ENCODE measurements at regions not wholly inside any gene's neighbourhood (a gene's known extent, or its start where the extent isn't known, plus 50 kb on each side); places are given as distances from the start of the nearest gene placed in this dataset.

DNA sequence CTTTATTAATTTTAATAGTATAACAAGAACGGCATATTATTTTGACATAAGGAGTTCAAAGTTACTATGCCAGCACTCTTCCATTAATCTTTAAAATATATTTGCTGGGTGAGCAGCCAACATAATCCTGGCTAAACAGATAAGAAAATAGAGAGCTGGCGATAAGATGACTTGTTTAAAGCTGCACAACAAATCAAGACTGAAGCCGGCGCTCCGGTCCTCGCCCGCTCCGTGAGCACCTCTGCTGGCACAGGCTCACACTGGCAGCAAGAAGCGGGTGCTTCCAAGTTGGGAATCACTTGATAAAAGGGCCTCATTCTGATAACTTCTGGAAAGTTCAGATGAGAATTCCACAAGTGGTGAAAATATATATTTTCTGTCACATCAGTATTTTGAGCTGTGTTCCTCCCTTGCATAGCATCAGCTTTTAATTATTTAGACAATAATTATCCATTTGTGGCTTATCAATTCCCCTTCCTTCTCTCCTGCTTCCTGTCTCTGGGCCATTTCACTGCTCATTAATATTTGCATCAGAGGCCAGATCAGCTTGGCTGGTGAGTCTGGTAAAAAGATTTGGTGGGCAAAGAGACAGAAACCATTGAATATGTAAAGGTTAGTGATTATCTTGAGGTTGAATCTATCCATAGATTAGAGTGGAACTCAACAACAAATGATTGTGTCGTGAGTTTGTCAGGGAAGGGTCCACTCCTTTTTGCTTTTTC lies 205.3 kb downstream of the MZT1 start:
- H3K9me3 ChIP-seq (ENCODE audit: insufficient read depth, low read length), result no peaks in the 10 kb centered on the region
- H3K36me3 ChIP-seq (ENCODE audit: low read length), result no peaks in the 10 kb centered on the region
- H4K20me1 ChIP-seq (ENCODE audit: low read depth, low read length), result no peaks in the 10 kb centered on the region
- H3K27me3 ChIP-seq (ENCODE audit: low read length), result no peaks in the 10 kb centered on the region
- H3K4me3 ChIP-seq (ENCODE audit: insufficient read depth, low read length, poor library complexity, severe bottlenecking), result no peak overlapping the region
- no peak for TF ChIP-seq EZH2phosphoT487 (conservative IDR thresholded peaks at IDR 0.05; ENCODE audit: low read length)
- TF ChIP-seq, protein P1, sequence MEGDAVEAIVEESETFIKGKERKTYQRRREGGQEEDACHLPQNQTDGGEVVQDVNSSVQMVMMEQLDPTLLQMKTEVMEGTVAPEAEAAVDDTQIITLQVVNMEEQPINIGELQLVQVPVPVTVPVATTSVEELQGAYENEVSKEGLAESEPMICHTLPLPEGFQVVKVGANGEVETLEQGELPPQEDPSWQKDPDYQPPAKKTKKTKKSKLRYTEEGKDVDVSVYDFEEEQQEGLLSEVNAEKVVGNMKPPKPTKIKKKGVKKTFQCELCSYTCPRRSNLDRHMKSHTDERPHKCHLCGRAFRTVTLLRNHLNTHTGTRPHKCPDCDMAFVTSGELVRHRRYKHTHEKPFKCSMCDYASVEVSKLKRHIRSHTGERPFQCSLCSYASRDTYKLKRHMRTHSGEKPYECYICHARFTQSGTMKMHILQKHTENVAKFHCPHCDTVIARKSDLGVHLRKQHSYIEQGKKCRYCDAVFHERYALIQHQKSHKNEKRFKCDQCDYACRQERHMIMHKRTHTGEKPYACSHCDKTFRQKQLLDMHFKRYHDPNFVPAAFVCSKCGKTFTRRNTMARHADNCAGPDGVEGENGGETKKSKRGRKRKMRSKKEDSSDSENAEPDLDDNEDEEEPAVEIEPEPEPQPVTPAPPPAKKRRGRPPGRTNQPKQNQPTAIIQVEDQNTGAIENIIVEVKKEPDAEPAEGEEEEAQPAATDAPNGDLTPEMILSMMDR (IDR thresholded peaks at IDR 0.05; ENCODE audit: insufficient read depth, low read length, poor library complexity, severe bottlenecking), result no peak
- no peak overlapping the region for H3K9ac ChIP-seq (ENCODE audit: low read length)
- no peaks in the 10 kb centered on the region for H3K79me2 ChIP-seq (ENCODE audit: insufficient read depth, low read length)
- no peak overlapping the region for H3K4me2 ChIP-seq (ENCODE audit: low read depth, low read length, poor library complexity, severe bottlenecking)
- H2AFZ ChIP-seq (ENCODE audit: low read depth, low read length, severe bottlenecking), result no peak overlapping the region
- no peaks in the 10 kb centered on the region for H3F3A ChIP-seq (ENCODE audit: insufficient read depth)
- H3K9me2 ChIP-seq (replicated peaks; ENCODE audit: insufficient read depth, low read length), result no peaks in the 10 kb centered on the region
- H3K27ac ChIP-seq (ENCODE audit: low read depth, low read length), result no peak overlapping the region

DNA sequence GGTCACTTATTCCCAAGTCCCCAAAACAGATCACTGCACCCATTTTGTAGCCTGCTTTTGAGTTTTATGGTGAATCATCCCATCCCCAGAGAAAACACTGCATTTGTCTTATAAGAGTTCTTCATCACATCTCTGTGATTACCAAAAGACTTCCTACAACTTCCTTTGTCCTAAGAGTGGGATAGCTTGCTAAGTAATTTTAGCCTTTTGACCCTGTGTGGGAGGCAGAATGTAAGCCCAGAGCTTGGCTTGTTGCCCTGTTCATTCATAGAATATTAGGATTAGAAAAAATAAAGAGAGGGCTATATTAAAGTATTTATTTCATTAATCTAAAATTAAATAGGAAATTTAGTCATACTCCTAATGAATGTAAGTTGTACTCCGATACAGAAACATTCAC lies 213.3 kb downstream of the MZT1 start:
- TF ChIP-seq, protein P1 (IDR thresholded peaks at IDR 0.05; ENCODE audit: insufficient read depth, low read length, poor library complexity, severe bottlenecking), result no peak
- TF ChIP-seq EZH2phosphoT487 (conservative IDR thresholded peaks at IDR 0.05; ENCODE audit: low read length), result no peak
- no peaks in the 10 kb centered on the region for H3F3A ChIP-seq (ENCODE audit: insufficient read depth)
- no peak overlapping the region for H3K4me2 ChIP-seq (ENCODE audit: low read depth, low read length, poor library complexity, severe bottlenecking)
- H3K27me3 ChIP-seq (ENCODE audit: low read length), result no peaks in the 10 kb centered on the region
- H3K27ac ChIP-seq (ENCODE audit: low read depth, low read length), result no peak overlapping the region
- no peaks in the 10 kb centered on the region for H3K9me2 ChIP-seq (replicated peaks; ENCODE audit: insufficient read depth, low read length)
- no peaks in the 10 kb centered on the region for H3K79me2 ChIP-seq (ENCODE audit: insufficient read depth, low read length)
- H4K20me1 ChIP-seq (ENCODE audit: low read depth, low read length), result no peaks in the 10 kb centered on the region
- H3K36me3 ChIP-seq (ENCODE audit: low read length), result no peaks in the 10 kb centered on the region
- H3K9ac ChIP-seq (ENCODE audit: low read length), result no peak overlapping the region
- H3K9me3 ChIP-seq (ENCODE audit: insufficient read depth, low read length), result no peaks in the 10 kb centered on the region
- no peak overlapping the region for H3K4me3 ChIP-seq (ENCODE audit: insufficient read depth, low read length, poor library complexity, severe bottlenecking)
- H2AFZ ChIP-seq (ENCODE audit: low read depth, low read length, severe bottlenecking), result no peak overlapping the region

DNA sequence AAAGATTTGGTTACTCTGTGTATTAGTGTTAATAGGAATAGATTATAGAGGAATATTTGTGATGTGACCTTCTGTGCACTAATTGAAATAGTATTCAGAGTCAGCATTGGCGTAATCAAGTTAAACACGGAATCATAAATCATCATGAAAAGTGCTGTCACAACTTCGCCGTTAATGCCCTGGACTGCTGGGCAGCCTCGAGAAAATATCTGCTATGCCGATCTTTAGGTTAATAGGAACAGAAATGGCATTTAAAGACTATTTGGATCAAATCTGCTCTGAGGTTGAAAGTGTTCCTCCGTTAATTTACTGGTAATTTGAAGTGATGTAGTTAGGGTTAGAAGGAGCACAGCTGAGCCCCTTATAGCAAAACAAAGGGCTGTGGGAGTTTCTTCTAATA lies 219.0 kb downstream of the MZT1 start:
- no peak overlapping the region for H3K9ac ChIP-seq (ENCODE audit: low read length)
- H3K27ac ChIP-seq (ENCODE audit: low read depth, low read length), result no peak overlapping the region
- no peak overlapping the region for H3K4me3 ChIP-seq (ENCODE audit: insufficient read depth, low read length, poor library complexity, severe bottlenecking)
- H3K9me2 ChIP-seq (replicated peaks; ENCODE audit: insufficient read depth, low read length), result no peaks in the 10 kb centered on the region
- H3K79me2 ChIP-seq (ENCODE audit: insufficient read depth, low read length), result no peaks in the 10 kb centered on the region
- H3K9me3 ChIP-seq (ENCODE audit: insufficient read depth, low read length), result no peaks in the 10 kb centered on the region
- no peaks in the 10 kb centered on the region for H3K27me3 ChIP-seq (ENCODE audit: low read length)
- H3K4me2 ChIP-seq (ENCODE audit: low read depth, low read length, poor library complexity, severe bottlenecking), result no peak overlapping the region
- TF ChIP-seq, protein P1 (IDR thresholded peaks at IDR 0.05; ENCODE audit: insufficient read depth, low read length, poor library complexity, severe bottlenecking), result no peak
- no peak for TF ChIP-seq EZH2phosphoT487 (conservative IDR thresholded peaks at IDR 0.05; ENCODE audit: low read length)
- H3K36me3 ChIP-seq (ENCODE audit: low read length), result no peaks in the 10 kb centered on the region
- H3F3A ChIP-seq (ENCODE audit: insufficient read depth), result no peaks in the 10 kb centered on the region
- H2AFZ ChIP-seq (ENCODE audit: low read depth, low read length, severe bottlenecking), result no peak overlapping the region
- H4K20me1 ChIP-seq (ENCODE audit: low read depth, low read length), result no peaks in the 10 kb centered on the region

Data from SU-DHL-6 (cell line).